GM23338 (cell line): ENCODE measurements at regions not wholly inside any gene's neighbourhood (a gene's known extent, or its start where the extent isn't known, plus 50 kb on each side); places are given as distances from the start of the nearest gene placed in this dataset.

ENCODE experiments used
- CREB1 ChIP-seq: fragments of 250-450 bp; sonication (Bioruptor Pico); IDR thresholded peaks from 2 replicates; pipeline ENCODE4 v1.5.0; 2020; ENCODE audit warnings: low read depth, mild to moderate bottlenecking, moderate library complexity
- CTCF ChIP-seq, 2 experiments: fragments of 200-600 bp in 1 of 2; sonication (generic) in 1 of 2; conservative IDR thresholded peaks; 2 replicates each; pipeline versions ENCODE4 v1.5.1 to v1.6.1; 2016 to 2017; ENCODE audit warnings: antibody characterized with exemption in 2 of 2, low read depth in 2 of 2, mild to moderate bottlenecking in 2 of 2, moderate library complexity in 1 of 2
- EZH2 ChIP-seq: fragments of 200-600 bp; sonication (generic); IDR thresholded peaks from one replicate; pipeline ENCODE4 v1.8.0; 2017; ENCODE audit warnings: antibody characterized with exemption, mild to moderate bottlenecking, low read depth; ENCODE audit not compliant: unreplicated experiment
- NANOG ChIP-seq: IDR thresholded peaks from 2 replicates; pipeline ENCODE4 v1.6.1; 2016; ENCODE audit warnings: antibody characterized with exemption, borderline replicate concordance
- POLR2AphosphoS5 ChIP-seq: IDR thresholded peaks from 2 replicates; pipeline ENCODE4 v1.6.1; 2016; ENCODE audit warnings: antibody characterized with exemption, low read depth

DNA sequence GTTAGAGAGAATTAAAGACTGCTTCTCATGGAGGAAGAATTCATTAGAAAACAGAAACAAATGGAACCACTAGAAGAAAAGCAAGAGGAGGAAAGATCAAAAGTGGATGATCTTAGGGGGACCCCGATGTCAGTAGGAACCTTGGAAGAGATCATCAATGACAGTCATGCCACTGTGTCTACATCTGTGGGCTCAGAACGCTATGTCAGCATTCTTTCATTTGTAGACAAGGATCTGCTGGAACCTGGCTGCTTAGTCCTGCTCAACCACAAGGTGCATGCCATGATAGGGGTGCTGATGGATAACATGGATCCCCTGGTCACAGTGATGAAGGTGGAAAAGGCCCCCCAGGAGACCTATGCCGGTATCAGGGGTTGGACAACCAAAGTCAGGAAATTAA lies 154.4 kb upstream of the CHRM2 start:
- TF ChIP-seq CTCF (conservative IDR thresholded peaks at IDR 0.05; ENCODE audit: low read depth in 2 of 2): no peak
- TF ChIP-seq POLR2AphosphoS5: no peak
- no peak for TF ChIP-seq EZH2
- no peak for TF ChIP-seq CREB1 (CRISPR knock-in tag)
- no peak for TF ChIP-seq NANOG
